ENCODE measurements at regions not wholly inside any gene's neighbourhood (a gene's known extent, or its start where the extent isn't known, plus 50 kb on each side); places are given as distances from the start of the nearest gene placed in this dataset.

DNA sequence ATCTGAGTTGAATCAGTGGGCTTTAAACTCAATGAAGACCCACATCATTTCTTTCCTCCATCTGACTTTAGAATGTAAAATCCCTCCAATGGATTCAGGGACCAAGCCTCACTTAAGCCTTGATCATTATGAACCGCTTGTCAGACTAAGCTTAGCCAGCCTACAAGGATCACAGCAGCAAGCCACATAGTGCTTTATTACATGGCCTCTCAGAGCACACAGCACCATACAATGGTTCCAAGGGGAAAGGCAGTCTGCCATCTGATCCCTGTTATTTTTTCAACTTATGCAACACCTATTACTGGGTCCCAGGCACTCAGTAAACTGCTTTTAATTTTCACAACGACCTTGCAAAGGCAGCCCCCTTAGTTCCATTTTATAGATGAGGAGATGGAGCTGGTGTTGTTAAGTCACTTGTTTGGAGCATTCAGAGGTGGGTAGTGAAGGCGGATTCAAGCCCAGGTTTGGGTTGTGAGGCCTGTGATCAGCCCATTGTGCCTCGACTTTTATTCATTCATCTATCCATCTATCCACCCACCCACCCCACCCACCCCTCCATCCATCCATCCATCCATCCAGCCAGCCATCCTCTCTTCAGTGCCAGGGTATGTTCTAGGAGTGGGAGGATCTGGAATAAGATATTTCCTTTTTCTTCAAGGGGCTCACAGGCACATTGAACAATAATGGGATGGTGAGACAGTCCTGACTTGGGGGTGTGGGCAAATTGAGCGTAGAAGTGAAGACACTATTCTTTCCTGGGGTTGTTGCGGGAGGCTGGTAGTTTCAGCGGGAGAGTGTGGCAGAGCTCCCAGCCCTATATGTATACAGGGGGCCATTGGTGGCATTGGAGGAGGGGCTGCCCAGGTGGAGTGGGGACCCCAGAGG, 141.2 kb downstream of the MYCN start:
- H3K27me3 ChIP-seq (replicated peaks; ENCODE audit: insufficient read depth): no peaks in the 10 kb centered on the region
- ATAC-seq (ENCODE audit: insufficient number of reproducible peaks, low FRiP score, low read depth): no peak

DNA sequence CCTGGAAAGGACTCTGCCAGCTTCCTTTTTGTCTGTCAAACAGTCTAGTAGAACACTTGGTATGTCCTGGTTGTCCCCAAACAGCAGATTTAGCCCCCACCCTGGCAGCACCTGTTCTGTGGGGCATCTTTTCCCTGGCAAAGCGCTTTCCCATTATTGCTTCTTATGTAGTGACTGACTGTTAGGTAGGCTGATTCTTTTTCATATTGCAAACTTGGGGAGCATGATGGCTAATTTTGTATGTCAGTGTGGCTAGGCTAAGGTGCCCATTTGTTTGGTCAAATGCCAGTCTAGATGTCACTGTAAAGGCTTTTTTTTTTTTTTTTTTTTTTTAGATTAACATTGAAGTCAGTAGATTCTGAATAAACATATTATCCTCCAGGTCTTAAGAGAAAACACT, 140.2 kb downstream of the MYCN start:
- H3K4me1 ChIP-seq (ENCODE audit: control insufficient read depth in 1 of 2, low read depth in 2 of 2): no peaks in the 10 kb centered on the region

More for the DNA sequence above, 141.2 kb downstream of the MYCN start:
- no peaks in the 10 kb centered on the region for H3K36me3 ChIP-seq
- DNase-seq (ENCODE audit: low spot score): no peak
- TF ChIP-seq, protein P1, sequence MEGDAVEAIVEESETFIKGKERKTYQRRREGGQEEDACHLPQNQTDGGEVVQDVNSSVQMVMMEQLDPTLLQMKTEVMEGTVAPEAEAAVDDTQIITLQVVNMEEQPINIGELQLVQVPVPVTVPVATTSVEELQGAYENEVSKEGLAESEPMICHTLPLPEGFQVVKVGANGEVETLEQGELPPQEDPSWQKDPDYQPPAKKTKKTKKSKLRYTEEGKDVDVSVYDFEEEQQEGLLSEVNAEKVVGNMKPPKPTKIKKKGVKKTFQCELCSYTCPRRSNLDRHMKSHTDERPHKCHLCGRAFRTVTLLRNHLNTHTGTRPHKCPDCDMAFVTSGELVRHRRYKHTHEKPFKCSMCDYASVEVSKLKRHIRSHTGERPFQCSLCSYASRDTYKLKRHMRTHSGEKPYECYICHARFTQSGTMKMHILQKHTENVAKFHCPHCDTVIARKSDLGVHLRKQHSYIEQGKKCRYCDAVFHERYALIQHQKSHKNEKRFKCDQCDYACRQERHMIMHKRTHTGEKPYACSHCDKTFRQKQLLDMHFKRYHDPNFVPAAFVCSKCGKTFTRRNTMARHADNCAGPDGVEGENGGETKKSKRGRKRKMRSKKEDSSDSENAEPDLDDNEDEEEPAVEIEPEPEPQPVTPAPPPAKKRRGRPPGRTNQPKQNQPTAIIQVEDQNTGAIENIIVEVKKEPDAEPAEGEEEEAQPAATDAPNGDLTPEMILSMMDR (IDR thresholded peaks at IDR 0.05): no peak
- H3K27ac ChIP-seq: no peak overlapping the region
- H3K4me1 ChIP-seq (ENCODE audit: control insufficient read depth in 1 of 2, low read depth in 2 of 2): no peaks in the 10 kb centered on the region
- no peak overlapping the region for H3K4me3 ChIP-seq
- no peaks in the 10 kb centered on the region for H3K9me3 ChIP-seq

DNA sequence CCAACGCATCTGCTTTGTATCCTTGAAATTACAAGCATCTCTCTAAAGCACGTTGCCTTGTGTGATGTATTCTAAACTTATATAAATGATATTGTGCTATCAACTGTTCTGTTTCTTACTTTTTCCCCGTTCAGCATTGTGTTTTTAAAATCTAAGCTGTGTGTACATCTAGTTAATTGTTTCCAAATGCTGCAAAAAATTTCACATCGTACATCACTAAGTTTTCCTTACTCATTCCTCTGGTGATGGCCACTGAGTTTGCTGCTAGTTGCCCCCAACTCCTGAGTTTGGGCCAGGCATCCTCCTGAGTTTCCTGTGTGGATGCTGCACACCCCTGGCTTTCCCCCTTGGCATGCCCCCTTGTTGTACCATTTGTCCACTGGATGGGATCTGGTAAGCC, 139.7 kb downstream of the MYCN start:
- DNase-seq (ENCODE audit: low spot score) (no peak), ATAC-seq (ENCODE audit: insufficient number of reproducible peaks, low FRiP score, low read depth) (no peak)
- H3K36me3 ChIP-seq: no peaks in the 10 kb centered on the region
- H3K27me3 ChIP-seq (replicated peaks; ENCODE audit: insufficient read depth): no peaks in the 10 kb centered on the region
- H3K9me3 ChIP-seq: no peaks in the 10 kb centered on the region
- H3K4me1 ChIP-seq (ENCODE audit: control insufficient read depth in 1 of 2, low read depth in 2 of 2): no peaks in the 10 kb centered on the region
- no peak overlapping the region for H3K4me3 ChIP-seq
- no peak overlapping the region for H3K27ac ChIP-seq
- TF ChIP-seq, protein P1 (IDR thresholded peaks at IDR 0.05): no peak

More for the DNA sequence above, 140.2 kb downstream of the MYCN start:
- DNase-seq (ENCODE audit: low spot score): no peak
- H3K36me3 ChIP-seq: no peaks in the 10 kb centered on the region
- H3K9me3 ChIP-seq: no peaks in the 10 kb centered on the region
- H3K27ac ChIP-seq: no peak overlapping the region
- ATAC-seq (ENCODE audit: insufficient number of reproducible peaks, low FRiP score, low read depth): no peak
- H3K27me3 ChIP-seq (replicated peaks; ENCODE audit: insufficient read depth): no peaks in the 10 kb centered on the region
- TF ChIP-seq, protein P1 (IDR thresholded peaks at IDR 0.05): no peak
- H3K4me3 ChIP-seq: no peak overlapping the region

DNA sequence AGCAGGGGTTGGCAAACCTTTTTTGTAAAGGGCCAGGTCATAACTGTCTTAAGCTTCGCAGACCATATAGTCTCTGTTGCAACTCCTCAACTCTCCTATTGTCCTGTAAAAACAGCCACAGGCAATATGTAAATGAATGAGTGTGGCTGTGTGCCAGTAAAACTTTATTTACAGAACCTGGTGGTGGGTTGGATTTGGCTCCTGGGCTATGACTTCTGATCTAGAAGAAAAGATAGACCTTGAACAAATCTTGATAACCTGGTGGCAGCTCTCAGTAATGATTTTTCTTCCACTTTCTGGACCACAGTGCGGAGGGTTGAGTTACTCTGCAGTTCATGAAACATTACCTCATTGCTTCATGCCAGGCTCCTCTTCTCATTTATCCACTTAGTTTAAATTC, 139.3 kb downstream of the MYCN start:
- no peaks in the 10 kb centered on the region for H3K9me3 ChIP-seq
- DNase-seq (ENCODE audit: low spot score) (no peak), ATAC-seq (ENCODE audit: insufficient number of reproducible peaks, low FRiP score, low read depth) (no peak)
- H3K4me1 ChIP-seq (ENCODE audit: control insufficient read depth in 1 of 2, low read depth in 2 of 2): no peaks in the 10 kb centered on the region
- no peak overlapping the region for H3K27ac ChIP-seq
- H3K27me3 ChIP-seq (replicated peaks; ENCODE audit: insufficient read depth): no peaks in the 10 kb centered on the region
- H3K4me3 ChIP-seq: no peak overlapping the region
- no peaks in the 10 kb centered on the region for H3K36me3 ChIP-seq
- TF ChIP-seq, protein P1 (IDR thresholded peaks at IDR 0.05): no peak

DNA sequence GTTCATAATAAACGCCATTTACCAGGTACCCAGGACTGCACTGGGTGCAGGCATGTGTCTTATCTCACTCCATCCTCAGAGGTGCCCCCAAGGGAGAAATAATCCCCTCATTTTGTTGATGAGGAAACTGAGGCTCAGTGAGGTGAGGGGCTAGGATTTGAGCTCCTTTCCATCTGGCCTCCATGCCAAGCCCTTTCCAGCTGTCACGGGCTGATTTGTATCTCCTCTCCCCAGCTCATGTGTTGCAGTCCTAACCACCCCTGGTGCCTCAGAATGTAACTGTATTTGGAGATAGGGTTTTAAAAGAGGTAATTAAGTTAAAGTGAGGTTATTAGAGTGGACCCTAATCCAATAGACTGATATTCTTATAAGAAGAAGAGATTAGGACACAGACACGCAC, 137.3 kb downstream of the MYCN start:
- no peaks in the 10 kb centered on the region for H3K9me3 ChIP-seq
- no peak overlapping the region for H3K4me3 ChIP-seq
- H3K36me3 ChIP-seq: no peaks in the 10 kb centered on the region
- H3K27me3 ChIP-seq (replicated peaks; ENCODE audit: insufficient read depth): no peaks in the 10 kb centered on the region
- TF ChIP-seq, protein P1 (IDR thresholded peaks at IDR 0.05): no peak
- DNase-seq (ENCODE audit: low spot score) (no peak), ATAC-seq (ENCODE audit: insufficient number of reproducible peaks, low FRiP score, low read depth) (no peak)
- H3K4me1 ChIP-seq (ENCODE audit: control insufficient read depth in 1 of 2, low read depth in 2 of 2): no peaks in the 10 kb centered on the region
- H3K27ac ChIP-seq: no peak overlapping the region
